ENCODE measurements at regions not wholly inside any gene's neighbourhood (a gene's known extent, or its start where the extent isn't known, plus 50 kb on each side); places are given as distances from the start of the nearest gene placed in this dataset.

DNA sequence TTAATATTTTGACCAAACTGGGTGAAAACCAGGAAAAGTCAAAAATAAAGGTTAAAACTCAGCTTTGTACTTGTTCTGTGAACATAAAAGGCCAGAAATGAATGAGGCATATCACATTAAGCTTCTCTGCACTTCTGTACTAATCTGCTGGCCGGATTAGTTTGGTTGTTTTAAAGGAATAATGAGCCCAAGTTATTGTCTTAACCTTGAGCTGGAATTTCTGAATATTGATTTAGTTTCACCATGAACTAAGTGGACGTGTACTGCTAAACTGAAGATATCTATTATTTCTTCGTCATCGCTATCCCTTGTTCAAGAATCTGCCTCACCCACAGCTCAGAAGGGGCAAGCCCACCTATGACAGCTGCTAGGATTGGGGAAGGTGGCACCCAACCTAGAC, 101.1 kb upstream of the FRMD4A start:
- Mint-ChIP-seq H3K36me3 (no peaks in the 10 kb centered on the region), H3K4me1 (no peaks in the 10 kb centered on the region), H3K9me3 (peaks cover 0 to under 1% of the 10 kb centered on the region in 2 donors), H3K27ac (no peak overlapping the region), H3K4me3 (no peak overlapping the region), H3K27me3 (ENCODE audit: low read depth in 2 of 2) (peaks cover 19 to 38% of the 10 kb centered on the region in 2 donors)
- Histone ChIP-seq H3K27me3 (ENCODE audit: control insufficient read depth, insufficient read depth, low read length) (no peaks in the 10 kb centered on the region), H3K36me3 (ENCODE audit: control insufficient read depth, insufficient read depth, low read length) (no peaks in the 10 kb centered on the region), H3K9me3 (ENCODE audit: control insufficient read depth, insufficient read depth, low read length) (no peaks in the 10 kb centered on the region), H3K4me3 (ENCODE audit: low read length) (no peak overlapping the region), H3K27ac (ENCODE audit: low read length) (no peak overlapping the region), H3K4me1 (ENCODE audit: control insufficient read depth, insufficient read depth, low read length) (no peaks in the 10 kb centered on the region)
- intact Hi-C loops (cut with micrococcal nuclease) = no loop called here
- WGBS (ENCODE audit: insufficient coverage) = 96% methylated on average over 4 of the region's 4 CpGs
- TF ChIP-seq, protein P1, sequence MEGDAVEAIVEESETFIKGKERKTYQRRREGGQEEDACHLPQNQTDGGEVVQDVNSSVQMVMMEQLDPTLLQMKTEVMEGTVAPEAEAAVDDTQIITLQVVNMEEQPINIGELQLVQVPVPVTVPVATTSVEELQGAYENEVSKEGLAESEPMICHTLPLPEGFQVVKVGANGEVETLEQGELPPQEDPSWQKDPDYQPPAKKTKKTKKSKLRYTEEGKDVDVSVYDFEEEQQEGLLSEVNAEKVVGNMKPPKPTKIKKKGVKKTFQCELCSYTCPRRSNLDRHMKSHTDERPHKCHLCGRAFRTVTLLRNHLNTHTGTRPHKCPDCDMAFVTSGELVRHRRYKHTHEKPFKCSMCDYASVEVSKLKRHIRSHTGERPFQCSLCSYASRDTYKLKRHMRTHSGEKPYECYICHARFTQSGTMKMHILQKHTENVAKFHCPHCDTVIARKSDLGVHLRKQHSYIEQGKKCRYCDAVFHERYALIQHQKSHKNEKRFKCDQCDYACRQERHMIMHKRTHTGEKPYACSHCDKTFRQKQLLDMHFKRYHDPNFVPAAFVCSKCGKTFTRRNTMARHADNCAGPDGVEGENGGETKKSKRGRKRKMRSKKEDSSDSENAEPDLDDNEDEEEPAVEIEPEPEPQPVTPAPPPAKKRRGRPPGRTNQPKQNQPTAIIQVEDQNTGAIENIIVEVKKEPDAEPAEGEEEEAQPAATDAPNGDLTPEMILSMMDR (IDR thresholded peaks at IDR 0.05) = no peak
- no peak for DNase-seq
- ATAC-seq = no peak

- no peak overlapping the region for H3K27ac ChIP-seq (ENCODE audit: low read length)
- Mint-ChIP-seq H3K4me1 (no peaks in the 10 kb centered on the region), H3K9me3 (peaks cover 0 to 2% of the 10 kb centered on the region in 2 donors), H3K4me3 (no peak overlapping the region), H3K27ac (no peak overlapping the region), H3K27me3 (ENCODE audit: low read depth in 2 of 2) (peaks cover 16 to 37% of the 10 kb centered on the region in 2 donors), H3K36me3 (no peaks in the 10 kb centered on the region)
- no peaks in the 10 kb centered on the region for H3K27me3 ChIP-seq (ENCODE audit: control insufficient read depth, insufficient read depth, low read length)
- H3K9me3 ChIP-seq (ENCODE audit: control insufficient read depth, insufficient read depth, low read length) = no peaks in the 10 kb centered on the region
- ATAC-seq = no peak
- no peaks in the 10 kb centered on the region for H3K4me1 ChIP-seq (ENCODE audit: control insufficient read depth, insufficient read depth, low read length)
- H3K4me3 ChIP-seq (ENCODE audit: low read length) = no peak overlapping the region
- TF ChIP-seq, protein P1 (IDR thresholded peaks at IDR 0.05) = no peak
- intact Hi-C loops (cut with micrococcal nuclease) = no loop called here
- DNase-seq = no peak
- H3K36me3 ChIP-seq (ENCODE audit: control insufficient read depth, insufficient read depth, low read length) = no peaks in the 10 kb centered on the region
- WGBS (ENCODE audit: insufficient coverage) = 52% methylated on average over 5 of the region's 6 CpGs
Measured at GRCh38 chr10:14429043-14429700, 98.4 kb upstream of the FRMD4A start.

DNA sequence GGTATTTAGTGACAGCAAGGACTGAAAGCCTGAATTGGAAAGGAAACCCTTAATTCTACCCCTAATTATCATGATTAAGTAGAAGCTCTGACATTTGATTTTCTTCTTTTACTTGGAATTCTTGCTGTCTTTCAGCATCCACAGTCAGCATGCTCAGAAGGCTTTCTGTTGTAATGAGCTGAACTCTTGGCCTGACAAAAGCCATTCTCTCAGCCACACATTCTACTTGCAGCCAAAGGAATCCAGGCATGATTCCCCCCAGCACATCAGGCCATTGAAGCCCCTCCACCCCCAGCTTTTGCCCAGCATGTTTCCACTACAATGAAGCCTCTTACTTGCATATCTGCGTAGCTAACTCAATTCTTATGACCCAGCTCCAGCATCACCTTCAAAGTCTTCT, 94.3 kb upstream of the FRMD4A start:
- H3K27ac Mint-ChIP-seq = no peak overlapping the region
- H3K27me3 Mint-ChIP-seq (ENCODE audit: low read depth in 2 of 2) = peaks cover 22 to 58% of the 10 kb centered on the region in 2 donors
- no peak for ATAC-seq

More for the DNA sequence above, 94.3 kb upstream of the FRMD4A start:
- H3K27me3 ChIP-seq (ENCODE audit: control insufficient read depth, insufficient read depth, low read length) = no peaks in the 10 kb centered on the region
- Mint-ChIP-seq H3K4me1 (no peaks in the 10 kb centered on the region), H3K36me3 (no peaks in the 10 kb centered on the region), H3K9me3 (peaks cover 0 to 2% of the 10 kb centered on the region in 2 donors), H3K4me3 (no peak overlapping the region)
- no peak overlapping the region for H3K27ac ChIP-seq (ENCODE audit: low read length)
- intact Hi-C loops (cut with micrococcal nuclease) = no loop called here
- H3K36me3 ChIP-seq (ENCODE audit: control insufficient read depth, insufficient read depth, low read length) = no peaks in the 10 kb centered on the region
- no peaks in the 10 kb centered on the region for H3K4me1 ChIP-seq (ENCODE audit: control insufficient read depth, insufficient read depth, low read length)
- TF ChIP-seq, protein P1 (IDR thresholded peaks at IDR 0.05) = no peak
- WGBS (ENCODE audit: insufficient coverage) = 94% methylated on average over 1 of the region's 1 CpG
- DNase-seq = no peak
- H3K4me3 ChIP-seq (ENCODE audit: low read length) = no peak overlapping the region
- no peaks in the 10 kb centered on the region for H3K9me3 ChIP-seq (ENCODE audit: control insufficient read depth, insufficient read depth, low read length)
